T-helper 1 cell (primary cell): ENCODE measurements at regions not wholly inside any gene's neighbourhood (a gene's known extent, or its start where the extent isn't known, plus 50 kb on each side); places are given as distances from the start of the nearest gene placed in this dataset.
"Not testable (repeated sequence)": the region's sequence is repeated elsewhere in the genome, so short reads cannot be mapped to it uniquely, and the experiment has no call there.

ENCODE experiments used
- DNase-seq, 5 donors: peaks; one replicate each; pipeline ENCODE4 v3.0.0-alpha.2; 2012 to 2020

DNA sequence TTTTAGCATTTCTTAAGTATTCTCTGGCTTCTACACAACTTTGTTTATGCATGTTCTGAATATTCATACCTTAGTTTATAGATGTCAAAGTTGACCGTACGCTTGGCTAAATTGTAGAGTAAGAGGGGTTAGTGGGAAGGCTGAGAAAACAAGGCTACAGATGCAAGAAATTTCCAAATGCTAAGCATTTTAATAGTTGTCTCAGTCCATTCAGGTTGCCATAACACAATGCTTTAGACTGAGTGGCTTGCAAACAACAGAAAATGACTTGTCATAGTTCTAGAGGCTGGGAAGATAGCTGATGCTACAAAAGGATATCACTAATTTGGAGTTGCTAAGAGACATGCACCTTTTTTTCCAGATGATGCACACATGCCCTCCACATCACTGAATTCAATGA, 53.0 kb upstream of the C1QTNF3 start:
- not testable (repeated sequence) for DNase-seq

DNA sequence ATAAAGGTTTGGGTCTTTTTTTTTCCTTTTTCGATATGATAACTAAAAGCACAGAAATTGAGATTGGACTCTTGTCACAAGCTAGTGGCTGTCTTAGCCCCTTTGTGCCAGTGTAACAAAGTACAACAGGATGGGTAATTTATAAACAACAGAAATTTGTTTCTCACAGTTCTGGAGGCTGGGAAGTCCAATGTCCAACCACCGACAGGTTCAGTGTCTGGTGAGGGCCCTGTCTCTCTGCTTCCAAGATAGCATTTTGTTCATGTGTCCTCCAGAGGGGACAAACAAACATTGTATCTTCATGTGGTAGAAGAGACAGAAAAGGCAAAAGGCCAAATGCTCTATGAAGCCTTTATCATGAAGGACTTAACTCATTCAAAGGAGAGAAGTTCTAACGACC, 56.9 kb upstream of the C1QTNF3 start:
- not testable (repeated sequence) for DNase-seq

- not testable (repeated sequence) for DNase-seq
Observed at GRCh38 chr5:34101567-34101966, 58.6 kb upstream of the C1QTNF3 start.

DNA sequence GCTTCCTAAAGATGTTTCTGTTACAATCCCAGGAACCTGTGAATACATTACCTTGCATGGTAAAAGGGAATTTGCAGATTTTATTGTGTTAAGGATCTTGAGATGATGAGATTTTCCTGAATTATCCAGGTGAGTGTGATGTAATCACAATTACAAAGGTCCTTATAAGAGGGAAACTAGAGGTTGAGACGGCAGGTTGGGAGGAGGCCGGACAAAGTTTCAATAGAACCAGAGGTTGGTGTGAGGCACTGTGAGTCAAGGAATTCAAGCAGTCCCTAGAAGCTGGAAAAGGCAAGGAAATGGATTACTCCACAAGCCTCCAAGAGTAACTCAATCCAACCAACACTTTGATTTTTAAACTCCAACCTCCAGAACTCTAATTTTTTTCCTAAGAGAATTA, 65.9 kb upstream of the C1QTNF3 start:
- DNase-seq = not testable (repeated sequence)

DNA sequence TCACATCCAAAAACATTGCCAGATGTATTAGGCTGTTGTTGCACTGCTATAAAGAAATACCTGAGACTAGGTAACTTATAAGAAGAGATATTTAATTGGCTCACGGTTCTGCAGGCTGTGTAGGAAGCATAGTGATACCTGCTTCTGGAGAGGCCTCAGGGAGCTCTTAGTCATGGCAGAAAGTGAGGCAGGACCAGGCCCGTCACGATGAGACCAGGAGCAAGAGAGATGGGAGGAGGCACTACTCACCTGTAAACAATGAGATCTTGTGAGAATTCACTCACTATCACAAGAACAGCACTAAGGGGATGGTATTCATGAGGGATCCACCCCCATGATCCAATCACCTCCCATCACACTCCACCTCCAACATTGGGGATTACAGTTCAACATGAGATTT, 81.3 kb upstream of the C1QTNF3 start:
- not testable (repeated sequence) for DNase-seq

DNA sequence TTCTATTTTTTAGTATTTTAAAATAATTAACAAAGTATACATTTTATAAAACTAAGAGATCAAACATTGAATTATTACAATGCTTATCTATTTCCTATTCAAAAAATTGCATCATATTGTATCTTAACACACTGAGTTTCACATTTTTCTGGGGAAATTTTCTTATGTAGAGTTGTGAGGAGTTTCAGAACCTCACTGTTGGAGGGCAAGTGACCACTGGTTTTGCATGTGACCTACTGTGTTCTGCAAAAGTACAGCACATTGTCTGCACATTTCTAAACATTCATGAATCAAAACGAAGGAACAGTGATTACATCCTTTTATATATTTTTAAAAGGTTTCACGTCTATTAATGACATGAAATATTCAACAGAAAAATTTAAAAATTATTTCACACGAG, 82.3 kb upstream of the C1QTNF3 start:
- DNase-seq = not testable (repeated sequence)

DNA sequence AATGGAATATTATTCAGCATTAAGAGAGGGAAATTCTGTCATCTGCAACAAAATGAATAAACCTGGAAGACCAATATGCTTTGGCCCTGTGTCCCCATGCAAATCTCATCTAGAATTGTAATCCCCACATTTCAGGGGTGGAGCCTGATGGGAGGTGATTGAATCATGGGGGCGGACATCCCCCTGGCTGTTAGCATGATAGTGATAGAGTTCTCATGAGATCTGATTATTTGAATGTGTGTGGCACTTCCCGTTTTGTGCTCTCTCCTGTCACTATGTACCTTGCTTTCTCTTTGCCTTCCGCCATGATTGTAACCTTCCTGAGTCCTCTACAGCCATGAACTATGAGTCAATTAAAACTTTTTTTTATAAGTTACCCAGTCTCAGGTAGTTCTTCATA, 83.7 kb upstream of the C1QTNF3 start:
- not testable (repeated sequence) for DNase-seq

GRCh38 chr5:34127818-34128217, 84.8 kb upstream of the C1QTNF3 start:
- DNase-seq = not testable (repeated sequence)

DNA sequence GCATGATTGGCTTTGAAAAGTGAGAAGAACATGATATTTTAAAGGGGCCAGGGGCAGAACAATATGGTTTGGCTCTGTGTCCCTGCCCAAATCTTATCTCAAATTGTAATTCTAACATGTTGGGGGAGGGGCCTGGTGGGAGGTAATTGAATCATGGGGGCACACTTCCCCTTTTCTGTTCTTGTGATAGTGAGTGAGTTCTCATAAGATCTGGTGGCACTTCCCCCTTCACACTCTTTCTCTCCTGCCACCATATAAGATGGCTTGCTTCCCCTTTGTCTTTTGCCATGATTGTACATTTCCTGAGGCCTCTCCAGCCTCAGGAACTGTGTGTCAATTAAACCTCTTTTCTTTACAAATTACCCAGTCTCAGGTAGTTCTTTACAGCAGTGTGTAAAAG, 85.9 kb upstream of the C1QTNF3 start:
- DNase-seq = not testable (repeated sequence)

GRCh38 chr5:34154988-34155387, 112.0 kb upstream of the C1QTNF3 start:
- DNase-seq = not testable (repeated sequence)

DNA sequence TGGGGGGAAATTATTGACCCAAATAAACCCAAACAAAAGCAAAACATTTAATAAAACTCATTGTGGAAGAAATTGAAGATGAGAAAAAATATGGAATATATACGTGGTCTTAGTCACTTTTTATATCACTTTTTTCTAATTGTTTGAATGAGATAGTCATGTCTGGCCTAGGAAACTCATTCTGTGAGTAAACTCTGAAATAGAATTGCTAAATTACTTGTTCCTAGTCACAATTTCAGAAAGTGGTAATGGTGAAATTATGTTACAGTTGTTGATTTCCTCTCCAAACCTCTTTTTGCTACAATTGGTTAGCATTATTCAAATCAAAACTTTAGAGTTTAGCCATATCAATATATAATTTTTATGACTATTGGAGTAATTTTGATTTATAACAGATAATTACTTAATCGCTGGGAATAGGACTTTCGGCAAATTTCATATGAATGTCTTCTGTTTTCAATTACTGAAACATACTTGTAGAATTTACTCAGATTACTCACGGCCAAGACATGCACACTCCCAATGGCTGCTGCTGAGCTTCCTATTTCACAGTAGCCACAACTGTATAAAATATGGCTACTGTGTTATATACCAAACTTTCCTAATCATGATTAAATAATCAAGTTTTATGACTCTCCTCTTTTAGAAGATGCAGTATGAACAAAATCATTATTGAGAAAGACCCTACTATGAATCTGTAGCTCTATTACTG, 113.8 kb upstream of the C1QTNF3 start:
- DNase-seq = peak in 1 of 5 donors; percentile 27

- not testable (repeated sequence) for DNase-seq
Observed at GRCh38 chr5:34160904-34161303, 117.9 kb upstream of the C1QTNF3 start.

DNA sequence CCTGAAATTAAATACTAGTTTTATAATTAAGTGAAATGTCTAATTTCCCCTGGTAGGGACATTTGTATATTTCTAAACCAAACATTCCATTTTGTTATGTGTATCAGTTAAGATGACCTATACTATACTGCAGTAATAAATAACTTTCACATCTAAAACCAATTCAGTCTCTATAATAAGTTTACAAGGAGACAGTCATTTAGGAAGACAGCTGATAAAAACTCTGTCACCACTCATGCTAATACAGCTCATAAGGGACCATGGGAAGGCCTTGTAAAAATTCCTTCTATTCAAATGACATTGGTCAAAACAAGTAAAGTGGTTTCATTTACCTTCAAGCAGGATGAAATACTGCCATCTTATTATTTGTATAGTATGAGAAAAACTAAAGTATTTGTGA, 128.4 kb upstream of the C1QTNF3 start:
- DNase-seq = not testable (repeated sequence)

GRCh38 chr5:34179453-34180190, 136.6 kb upstream of the C1QTNF3 start:
- DNase-seq = peak in 2 of 5 donors; percentile 3 to 28

GRCh38 chr5:34180225-34180624, 137.2 kb upstream of the C1QTNF3 start:
- peak in 1 of 5 donors; percentile 12 for DNase-seq

DNA sequence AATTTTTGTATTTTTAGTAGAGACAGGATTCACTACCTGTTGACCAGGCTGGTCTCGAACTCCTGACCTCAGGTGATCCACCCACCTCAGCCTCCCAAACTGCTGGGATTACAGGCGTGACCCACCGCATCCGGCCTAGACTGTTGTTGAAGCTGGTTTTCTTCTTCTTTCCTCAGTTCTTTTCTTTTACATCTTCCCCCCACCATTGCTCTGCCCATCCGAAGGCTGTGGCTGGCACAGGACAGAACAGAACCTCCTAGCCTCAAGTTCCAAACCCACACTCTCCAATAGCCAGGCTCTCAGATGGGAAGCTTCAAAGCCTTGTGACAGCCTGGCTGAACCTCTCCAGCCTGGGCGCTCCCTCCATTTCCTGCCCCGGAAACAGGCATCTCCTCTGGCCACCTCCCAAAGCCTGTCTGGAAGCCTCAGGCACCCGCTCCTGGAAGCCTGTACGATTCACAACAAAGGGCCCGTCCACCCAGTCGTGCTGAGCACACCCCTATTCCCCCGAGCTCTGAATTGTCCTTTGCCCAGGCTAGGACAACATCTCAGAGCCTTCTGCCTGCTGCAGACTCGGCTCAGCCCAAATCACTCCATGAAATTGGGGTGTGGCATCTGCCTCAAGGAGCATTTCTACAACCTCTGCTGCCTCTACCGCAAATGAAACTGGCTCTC, 138.1 kb upstream of the C1QTNF3 start:
- DNase-seq = peak in 1 of 5 donors; percentile 41

GRCh38 chr5:34185005-34185404, 142.0 kb upstream of the C1QTNF3 start:
- not testable (repeated sequence) for DNase-seq

GRCh38 chr5:34185572-34185971, 142.6 kb upstream of the C1QTNF3 start:
- not testable (repeated sequence) for DNase-seq

- DNase-seq = not testable (repeated sequence)
Observed at GRCh38 chr5:34186108-34186507, 143.1 kb upstream of the C1QTNF3 start.

DNA sequence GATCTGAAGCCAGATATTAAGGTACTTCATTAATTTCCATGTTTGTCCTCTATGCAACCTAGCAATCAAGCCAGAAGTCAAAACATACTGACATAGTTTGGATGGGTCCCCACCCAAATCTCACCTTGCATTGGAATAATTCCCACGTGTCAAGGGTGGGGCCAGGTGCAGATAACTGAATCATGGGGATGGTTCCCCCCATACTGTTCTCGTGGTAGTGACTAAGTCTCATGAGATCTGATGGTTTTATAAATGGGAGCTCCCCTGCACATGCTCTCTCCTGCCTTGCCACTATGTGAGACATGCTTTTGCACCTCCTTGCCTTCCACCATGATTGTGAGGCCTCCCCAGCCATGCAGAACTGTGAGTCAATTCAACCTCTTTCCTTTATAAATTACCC, 143.9 kb upstream of the C1QTNF3 start:
- peak in 1 of 5 donors; percentile 17 for DNase-seq

DNA sequence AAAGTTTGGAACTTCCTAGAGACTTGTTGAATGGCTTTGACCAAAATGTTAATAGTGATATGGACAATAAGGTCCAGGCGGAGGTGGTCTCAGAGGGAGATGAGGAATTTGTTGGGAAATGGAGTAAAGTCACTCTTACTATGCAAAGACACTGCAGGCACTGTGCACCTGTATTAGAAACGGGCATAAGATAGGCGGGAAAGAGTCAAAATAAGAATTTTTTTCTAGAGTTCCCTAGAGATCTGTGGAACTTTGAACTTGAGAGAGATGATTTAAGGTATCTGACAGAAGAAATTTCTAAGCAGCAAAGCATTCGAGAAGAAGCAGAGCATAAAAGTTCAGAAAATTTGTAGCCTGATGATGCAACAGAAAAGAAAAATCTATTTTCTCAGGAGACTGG, 144.4 kb upstream of the C1QTNF3 start:
- DNase-seq = not testable (repeated sequence)

- peak in 4 of 5 donors; percentile 37 to 51 (median 48) for DNase-seq
Observed at GRCh38 chr5:34188001-34188822, 145.2 kb upstream of the C1QTNF3 start.
